ENCODE measurements at regions not wholly inside any gene's neighbourhood (a gene's known extent, or its start where the extent isn't known, plus 50 kb on each side); places are given as distances from the start of the nearest gene placed in this dataset.

GRCh38 chr2:19189391-19189790, 169.0 kb downstream of the OSR1 start:
- Histone ChIP-seq H3K36me3 (no peaks in the 10 kb centered on the region), H3K27me3 (no peaks in the 10 kb centered on the region), H3K4me1 (peaks cover 0 to 6% (median 0%) of the 10 kb centered on the region in 3 donors), H3K27ac (no peak overlapping the region), H3K9me3 (no peaks in the 10 kb centered on the region), H3K4me3 (no peak overlapping the region)
- ATAC-seq: no peak
- WGBS, 2 donors (ENCODE audit: low coverage in 1 of 2): 89 to 100% methylated on average over 1 of the region's 1 CpG
- TF ChIP-seq CTCF (IDR thresholded peaks at IDR 0.05): no peak
- TF ChIP-seq POLR2A (IDR thresholded peaks at IDR 0.05): no peak
- no peak for TF ChIP-seq POLR2AphosphoS5 (IDR thresholded peaks at IDR 0.05)

DNA sequence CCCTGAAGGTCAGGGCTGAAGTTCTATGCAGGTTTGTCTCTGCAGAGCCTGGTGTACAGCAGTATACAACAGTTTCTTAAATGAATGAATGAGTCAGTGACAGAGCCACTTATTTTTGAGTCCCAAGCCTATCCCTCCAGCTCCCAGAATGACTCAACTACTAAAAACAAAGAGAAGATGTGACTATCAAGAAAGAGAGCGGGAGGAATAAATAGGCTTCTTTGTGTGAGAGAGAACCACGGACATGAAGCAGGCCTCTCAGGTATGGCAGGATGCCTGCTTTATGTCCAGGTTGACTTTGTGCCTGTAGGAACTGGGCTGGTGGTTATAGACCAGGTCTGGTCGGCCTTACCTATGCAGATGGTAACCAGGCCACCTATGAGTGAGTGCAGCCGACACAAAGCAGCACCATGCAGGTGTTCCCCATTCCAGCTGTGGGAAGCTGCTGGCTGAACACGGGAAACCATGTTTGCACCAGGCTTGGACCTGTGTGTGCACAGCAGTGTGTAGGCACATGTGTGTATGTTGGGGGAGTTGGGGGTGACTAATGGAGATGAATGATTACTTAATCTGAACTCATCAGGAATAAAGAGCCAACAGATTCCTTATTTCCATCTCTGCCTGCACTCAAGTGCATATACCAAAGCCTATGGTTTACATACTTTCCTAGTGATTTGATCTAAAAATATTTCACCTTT, 171.0 kb downstream of the OSR1 start:
- H3K36me3 ChIP-seq: no peaks in the 10 kb centered on the region
- TF ChIP-seq CTCF (IDR thresholded peaks at IDR 0.05) (no peak), EP300 (IDR thresholded peaks at IDR 0.05) (no peak), POLR2A (IDR thresholded peaks at IDR 0.05) (no peak), POLR2AphosphoS5 (IDR thresholded peaks at IDR 0.05) (no peak)
- WGBS, 2 donors (ENCODE audit: low coverage in 1 of 2): 93% methylated on average over 3 of the region's 5 CpGs; no CpG with 5 or more reads in 1 of the 2 donors
- H3K27ac ChIP-seq: no peak overlapping the region
- no peaks in the 10 kb centered on the region for H3K27me3 ChIP-seq
- no peaks in the 10 kb centered on the region for H3K9me3 ChIP-seq
- no peak overlapping the region for H3K4me3 ChIP-seq
- no peak for ATAC-seq
- H3K4me1 ChIP-seq: peaks cover 0 to 6% (median 0%) of the 10 kb centered on the region in 3 donors

DNA sequence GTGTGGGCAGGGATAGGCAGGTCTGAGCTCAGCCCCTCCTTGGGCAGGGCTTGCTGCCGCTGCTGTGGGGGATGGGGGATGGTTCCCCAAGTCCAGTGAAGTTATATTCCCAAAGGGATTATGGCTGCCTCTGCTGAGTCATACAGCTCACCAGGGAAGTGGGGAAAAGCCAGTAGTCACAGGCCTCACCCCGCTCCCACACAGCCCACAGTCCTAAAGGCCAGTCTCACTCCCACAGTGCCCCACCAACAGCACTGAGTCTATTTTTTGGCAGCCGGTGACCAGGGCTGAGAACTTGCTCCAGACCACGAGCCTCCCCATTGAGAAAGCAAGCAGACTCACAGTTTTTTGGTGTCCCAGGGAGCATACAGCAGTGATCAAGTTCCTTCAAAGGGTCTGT, 173.3 kb downstream of the OSR1 start:
- no peaks in the 10 kb centered on the region for H3K36me3 ChIP-seq
- H3K4me1 ChIP-seq: peaks cover 0 to 5% (median 0%) of the 10 kb centered on the region in 3 donors
- TF ChIP-seq CTCF (IDR thresholded peaks at IDR 0.05): no peak
- TF ChIP-seq POLR2A (IDR thresholded peaks at IDR 0.05): no peak
- no peak for TF ChIP-seq EP300 (IDR thresholded peaks at IDR 0.05)
- no peak for TF ChIP-seq POLR2AphosphoS5 (IDR thresholded peaks at IDR 0.05)
- no peak for ATAC-seq
- no peak overlapping the region for H3K27ac ChIP-seq
- 100% methylated on average over 1 to 3 of the region's 4 CpGs for WGBS, 2 donors (ENCODE audit: low coverage in 1 of 2)
- H3K27me3 ChIP-seq: no peaks in the 10 kb centered on the region
- no peak overlapping the region for H3K4me3 ChIP-seq
- no peaks in the 10 kb centered on the region for H3K9me3 ChIP-seq

GRCh38 chr2:19178175-19178574, 180.2 kb downstream of the OSR1 start:
- H3K27ac ChIP-seq: no peak overlapping the region
- H3K9me3 ChIP-seq: no peaks in the 10 kb centered on the region
- H3K4me3 ChIP-seq: no peak overlapping the region
- TF ChIP-seq POLR2AphosphoS5 (IDR thresholded peaks at IDR 0.05) (no peak), EP300 (IDR thresholded peaks at IDR 0.05) (no peak), CTCF (IDR thresholded peaks at IDR 0.05) (no peak), POLR2A (IDR thresholded peaks at IDR 0.05) (no peak)
- H3K36me3 ChIP-seq: no peaks in the 10 kb centered on the region
- WGBS, 2 donors (ENCODE audit: low coverage in 1 of 2): 17 to 47% methylated on average over 2 of the region's 2 CpGs
- H3K27me3 ChIP-seq: no peaks in the 10 kb centered on the region
- ATAC-seq: no peak
- H3K4me1 ChIP-seq: peaks cover 0 to 7% (median 3%) of the 10 kb centered on the region in 3 donors

DNA sequence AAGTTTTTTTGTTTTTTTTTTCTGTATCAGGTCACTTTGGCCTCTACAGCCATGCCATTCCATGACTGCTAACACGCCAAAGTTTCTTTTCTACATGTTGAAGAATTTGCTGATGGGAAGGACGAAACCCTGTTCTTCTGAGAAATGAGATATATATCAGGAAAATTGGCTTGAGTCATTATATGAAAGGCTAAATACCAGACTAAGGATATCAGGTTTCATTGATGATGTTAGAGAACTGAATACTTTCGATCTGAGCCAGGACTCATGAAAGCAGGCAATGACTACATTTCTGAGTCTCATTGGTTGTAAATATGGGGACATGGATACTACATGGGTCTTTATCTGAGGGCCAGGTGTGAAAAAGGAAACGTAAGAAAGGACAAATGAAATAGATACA, 181.4 kb downstream of the OSR1 start:
- Histone ChIP-seq H3K27ac (no peak overlapping the region), H3K4me1 (peaks cover 0 to 7% (median 3%) of the 10 kb centered on the region in 3 donors), H3K4me3 (no peak overlapping the region), H3K36me3 (no peaks in the 10 kb centered on the region), H3K27me3 (no peaks in the 10 kb centered on the region), H3K9me3 (no peaks in the 10 kb centered on the region)
- no peak for TF ChIP-seq EP300 (IDR thresholded peaks at IDR 0.05)
- TF ChIP-seq CTCF (IDR thresholded peaks at IDR 0.05): no peak
- no peak for ATAC-seq
- WGBS, 2 donors (ENCODE audit: low coverage in 1 of 2): 86 to 92% methylated on average over 4 of the region's 4 CpGs

Measured in gastroesophageal sphincter (tissue), 4 donors.